ENCODE measurements at regions not wholly inside any gene's neighbourhood (a gene's known extent, or its start where the extent isn't known, plus 50 kb on each side); places are given as distances from the start of the nearest gene placed in this dataset.

GRCh38 chr2:56741601-56742102, 557.9 kb downstream of the CCDC85A start:
- no peak overlapping the region for H3K4me3 Mint-ChIP-seq
- DNase-seq, result no peak

More at GRCh38 chr2:56741601-56742102, 557.9 kb downstream of the CCDC85A start:
- H3K23ac ChIP-seq (ENCODE audit: insufficient read length, low read depth, low read length), result no peak overlapping the region
- H4K8ac ChIP-seq (replicated peaks; ENCODE audit: insufficient read length, low read depth, low read length), result no peak overlapping the region
- H4K91ac ChIP-seq (ENCODE audit: insufficient read length, low read depth, low read length), result no peak overlapping the region
- no peak overlapping the region for H2AFZ ChIP-seq (ENCODE audit: low read length)
- no peak overlapping the region for H2BK5ac ChIP-seq (ENCODE audit: insufficient read length, low read length)
- no peak overlapping the region for H2BK120ac ChIP-seq (ENCODE audit: low read depth, low read length, poor library complexity, severe bottlenecking)
- Mint-ChIP-seq H3K9me3 (no peaks in the 10 kb centered on the region; a peak in 1 of 5 replicates), H3K27me3 (ENCODE audit: low read depth) (peaks cover 3% of the 10 kb centered on the region), H3K36me3 (ENCODE audit: insufficient read depth in 1 of 3, low read depth in 3 of 3) (no peaks in the 10 kb centered on the region), H3K27ac (no peak overlapping the region), H3K4me1 (no peaks in the 10 kb centered on the region)
- no peak overlapping the region for H3K18ac ChIP-seq (ENCODE audit: insufficient read length, low read depth, low read length)
- no peak overlapping the region for H2BK15ac ChIP-seq (ENCODE audit: low read depth, low read length)
- WGBS (ENCODE audit: extremely low coverage, insufficient read length, low lambda C conversion rate), result no CpG with 5 or more reads among the region's 5 CpGs
- no peak overlapping the region for H3K4ac ChIP-seq (ENCODE audit: low read depth, low read length)
- H3K27ac ChIP-seq (ENCODE audit: insufficient read length, low read depth, low read length), result no peak overlapping the region
- no peak overlapping the region for H2AK5ac ChIP-seq (ENCODE audit: insufficient read length, low read length)
- TF ChIP-seq CTCF (conservative IDR thresholded peaks at IDR 0.05), result no peak
- no peaks in the 10 kb centered on the region for H3K4me1 ChIP-seq (ENCODE audit: insufficient read depth, low read length)
- H3K9ac ChIP-seq (ENCODE audit: extremely low read depth, insufficient read length, low read length), result no peak overlapping the region
- no peaks in the 10 kb centered on the region for H3K79me2 ChIP-seq (ENCODE audit: insufficient read depth, low read length)
- H2BK12ac ChIP-seq (ENCODE audit: insufficient read length, low read depth, low read length), result no peak overlapping the region
- H3K27me3 ChIP-seq (ENCODE audit: insufficient read depth, low read length), result no peaks in the 10 kb centered on the region
- no peak overlapping the region for H2BK20ac ChIP-seq (ENCODE audit: low read depth, low read length, poor library complexity, severe bottlenecking)
- H3K23me2 ChIP-seq (ENCODE audit: insufficient read length, low read depth, low read length, poor library complexity, severe bottlenecking), result no peaks in the 10 kb centered on the region
- H3T11ph ChIP-seq (ENCODE audit: low read length), result no peak overlapping the region
- H4K20me1 ChIP-seq (ENCODE audit: control insufficient read depth, insufficient read depth, insufficient read length), result no peaks in the 10 kb centered on the region
- H3K9me3 ChIP-seq (ENCODE audit: control insufficient read depth, low read depth, low read length), result no peaks in the 10 kb centered on the region
- no peak overlapping the region for H3K4me2 ChIP-seq (ENCODE audit: insufficient read depth, insufficient read length, low read length)
- H3K56ac ChIP-seq (ENCODE audit: insufficient read length, low read depth, low read length), result no peak overlapping the region
- H4K5ac ChIP-seq (ENCODE audit: insufficient read length, low read depth, low read length), result no peak overlapping the region
- no peak overlapping the region for H3K14ac ChIP-seq (ENCODE audit: insufficient read depth, low read length)
- H3K79me1 ChIP-seq (ENCODE audit: insufficient read depth, low read depth, low read length, poor library complexity, severe bottlenecking), result no peaks in the 10 kb centered on the region

Measured in H9 (cell line).